ENCODE measurements at regions not wholly inside any gene's neighbourhood (a gene's known extent, or its start where the extent isn't known, plus 50 kb on each side); places are given as distances from the start of the nearest gene placed in this dataset.
"Not testable (repeated sequence)": the region's sequence is repeated elsewhere in the genome, so short reads cannot be mapped to it uniquely, and the experiment has no call there.

GRCh38 chr15:62415498-62415897 is 250.4 kb upstream of the C2CD4B start:
- Mint-ChIP-seq H3K27ac (ENCODE audit: unreplicated experiment) (no peak overlapping the region), H3K4me1 (ENCODE audit: low read depth, unreplicated experiment) (peaks cover 7% of the 10 kb centered on the region), H3K9me3 (ENCODE audit: low read depth, unreplicated experiment) (no peaks in the 10 kb centered on the region), H3K36me3 (ENCODE audit: insufficient read depth, unreplicated experiment) (no peaks in the 10 kb centered on the region), H3K27me3 (ENCODE audit: unreplicated experiment) (peaks cover 40% of the 10 kb centered on the region), H3K4me3 (ENCODE audit: low read depth, unreplicated experiment) (no peak overlapping the region)
- CTCF ChIA-PET, result interaction anchor here (0.9 kb wide), 1 partner anchor 10 kb away, joined by 4 read pairs; no protein-coding TSS in a partner anchor
- TF ChIP-seq CTCF (IDR thresholded peaks at IDR 0.05; ENCODE audit: unreplicated experiment), result no peak
- intact Hi-C loops (cut with micrococcal nuclease; ENCODE audit: unreplicated experiment), result no loop called here
- no TSS peak for BruUV-seq (replicated peaks)
- DNase-seq, result no peak

- intact Hi-C loops (cut with micrococcal nuclease; ENCODE audit: unreplicated experiment), result no loop called here
- DNase-seq, result no peak
- no peaks in the 10 kb centered on the region for H3K9me3 Mint-ChIP-seq (ENCODE audit: low read depth, unreplicated experiment)
- H3K4me1 Mint-ChIP-seq (ENCODE audit: low read depth, unreplicated experiment), result peaks cover 7% of the 10 kb centered on the region
- no peak for TF ChIP-seq CTCF (IDR thresholded peaks at IDR 0.05; ENCODE audit: unreplicated experiment)
- CTCF ChIA-PET, result no interaction called here
- no peaks in the 10 kb centered on the region for H3K36me3 Mint-ChIP-seq (ENCODE audit: insufficient read depth, unreplicated experiment)
- BruUV-seq (replicated peaks), result no TSS peak
- H3K4me3 Mint-ChIP-seq (ENCODE audit: low read depth, unreplicated experiment), result no peak overlapping the region
- no peak overlapping the region for H3K27ac Mint-ChIP-seq (ENCODE audit: unreplicated experiment)
- peaks cover 30% of the 10 kb centered on the region for H3K27me3 Mint-ChIP-seq (ENCODE audit: unreplicated experiment)
Measured at GRCh38 chr15:62416526-62416925, 251.4 kb upstream of the C2CD4B start.

GRCh38 chr15:62417439-62417838 is 252.4 kb upstream of the C2CD4B start:
- H3K4me1 Mint-ChIP-seq (ENCODE audit: low read depth, unreplicated experiment), result peaks cover 7% of the 10 kb centered on the region
- no TSS peak for BruUV-seq (replicated peaks)
- no peak overlapping the region for H3K4me3 Mint-ChIP-seq (ENCODE audit: low read depth, unreplicated experiment)
- H3K27me3 Mint-ChIP-seq (ENCODE audit: unreplicated experiment), result peaks cover 21% of the 10 kb centered on the region
- H3K27ac Mint-ChIP-seq (ENCODE audit: unreplicated experiment), result no peak overlapping the region
- CTCF ChIA-PET, result interaction anchor here (0.5 kb wide), 1 partner anchor 1055 kb away, joined by 3 read pairs; no protein-coding TSS in a partner anchor
- intact Hi-C loops (cut with micrococcal nuclease; ENCODE audit: unreplicated experiment), result no loop called here
- no peak for DNase-seq
- no peak for TF ChIP-seq CTCF (IDR thresholded peaks at IDR 0.05; ENCODE audit: unreplicated experiment)
- no peaks in the 10 kb centered on the region for H3K9me3 Mint-ChIP-seq (ENCODE audit: low read depth, unreplicated experiment)
- no peaks in the 10 kb centered on the region for H3K36me3 Mint-ChIP-seq (ENCODE audit: insufficient read depth, unreplicated experiment)

GRCh38 chr15:62418496-62418895 is 253.4 kb upstream of the C2CD4B start:
- peaks cover 16% of the 10 kb centered on the region for H3K27me3 Mint-ChIP-seq (ENCODE audit: unreplicated experiment)
- intact Hi-C loops (cut with micrococcal nuclease; ENCODE audit: unreplicated experiment); H3K36me3 Mint-ChIP-seq (ENCODE audit: insufficient read depth, unreplicated experiment); H3K4me3 Mint-ChIP-seq (ENCODE audit: low read depth, unreplicated experiment); CTCF ChIA-PET; DNase-seq; BruUV-seq (replicated peaks); H3K4me1 Mint-ChIP-seq (ENCODE audit: low read depth, unreplicated experiment); H3K9me3 Mint-ChIP-seq (ENCODE audit: low read depth, unreplicated experiment); H3K27ac Mint-ChIP-seq (ENCODE audit: unreplicated experiment): not testable (repeated sequence)

GRCh38 chr15:62419192-62419591 is 254.1 kb upstream of the C2CD4B start:
- intact Hi-C loops (cut with micrococcal nuclease; ENCODE audit: unreplicated experiment), result no loop called here
- DNase-seq, result no peak
- no peak overlapping the region for H3K4me3 Mint-ChIP-seq (ENCODE audit: low read depth, unreplicated experiment)
- H3K4me1 Mint-ChIP-seq (ENCODE audit: low read depth, unreplicated experiment), result peaks cover 7% of the 10 kb centered on the region
- CTCF ChIA-PET, result no interaction called here
- H3K9me3 Mint-ChIP-seq (ENCODE audit: low read depth, unreplicated experiment), result no peaks in the 10 kb centered on the region
- no TSS peak for BruUV-seq (replicated peaks)
- H3K27me3 Mint-ChIP-seq (ENCODE audit: unreplicated experiment), result peaks cover 16% of the 10 kb centered on the region
- no peaks in the 10 kb centered on the region for H3K36me3 Mint-ChIP-seq (ENCODE audit: insufficient read depth, unreplicated experiment)
- TF ChIP-seq CTCF (IDR thresholded peaks at IDR 0.05; ENCODE audit: unreplicated experiment), result no peak
- no peak overlapping the region for H3K27ac Mint-ChIP-seq (ENCODE audit: unreplicated experiment)

- H3K27ac Mint-ChIP-seq (ENCODE audit: unreplicated experiment); H3K4me3 Mint-ChIP-seq (ENCODE audit: low read depth, unreplicated experiment); intact Hi-C loops (cut with micrococcal nuclease; ENCODE audit: unreplicated experiment); BruUV-seq (replicated peaks); H3K4me1 Mint-ChIP-seq (ENCODE audit: low read depth, unreplicated experiment); DNase-seq; H3K9me3 Mint-ChIP-seq (ENCODE audit: low read depth, unreplicated experiment); H3K36me3 Mint-ChIP-seq (ENCODE audit: insufficient read depth, unreplicated experiment); CTCF ChIA-PET: not testable (repeated sequence)
- peaks cover 16% of the 10 kb centered on the region for H3K27me3 Mint-ChIP-seq (ENCODE audit: unreplicated experiment)
Measured at GRCh38 chr15:62420371-62420770, 255.3 kb upstream of the C2CD4B start.

All from Calu3 (cell line).